DOHH2 (cell line): ENCODE measurements at regions not wholly inside any gene's neighbourhood (a gene's known extent, or its start where the extent isn't known, plus 50 kb on each side); places are given as distances from the start of the nearest gene placed in this dataset.

Experiments used
- H3F3A ChIP-seq: fragments of 200-600 bp; sonication (generic), shearing (Covaris generic); 2 replicates; pipeline ENCODE4 v1.6.0; 2016; ENCODE audit warnings: antibody characterized with exemption, mild to moderate bottlenecking; ENCODE audit not compliant: control insufficient read depth, insufficient read depth
- H3K27ac ChIP-seq: fragments of 200-600 bp; sonication (generic); 2 replicates; pipeline ENCODE4 v1.5.1; 2014; ENCODE audit warnings: low read depth, mild to moderate bottlenecking, low read length, moderate library complexity
- H3K27me3 ChIP-seq: fragments of 200-600 bp; sonication (generic); 2 replicates; pipeline ENCODE4 v1.6.1; 2014; ENCODE audit warnings: mild to moderate bottlenecking, low read length, mixed read lengths; ENCODE audit not compliant: control insufficient read depth
- H3K36me3 ChIP-seq: fragments of 200-600 bp; sonication (generic); 2 replicates; pipeline ENCODE4 v1.6.1; 2014; ENCODE audit warnings: mild to moderate bottlenecking, low read length, moderate library complexity, mixed read lengths; ENCODE audit not compliant: control insufficient read depth
- H3K4me1 ChIP-seq: fragments of 200-600 bp; sonication (generic); 2 replicates; pipeline ENCODE4 v1.6.1; 2014; ENCODE audit warnings: mild to moderate bottlenecking, low read length, mixed read lengths; ENCODE audit not compliant: control insufficient read depth
- H3K4me2 ChIP-seq: fragments of 200-600 bp; sonication (generic); 2 replicates; pipeline ENCODE4 v1.6.0; 2014; ENCODE audit warnings: mild to moderate bottlenecking, low read length, moderate library complexity
- H3K4me3 ChIP-seq: fragments of 200-600 bp; sonication (generic); 2 replicates; pipeline ENCODE4 v1.5.1; 2014; ENCODE audit warnings: mild to moderate bottlenecking, low read length, mixed read lengths
- H3K79me2 ChIP-seq: fragments of 200-600 bp; sonication (generic); 2 replicates; pipeline ENCODE4 v1.6.1; 2014; ENCODE audit warnings: mild to moderate bottlenecking, low read length, mixed read lengths; ENCODE audit not compliant: control insufficient read depth
- H3K9me2 ChIP-seq: fragments of 200-600 bp; sonication (generic); replicated peaks from 2 replicates; pipeline ENCODE4 v1.6.1; 2014; ENCODE audit warnings: mild to moderate bottlenecking, low read length, mixed read lengths; ENCODE audit not compliant: control insufficient read depth
- H3K9me3 ChIP-seq: fragments of 200-600 bp; sonication (generic); 2 replicates; pipeline ENCODE4 v1.6.1; 2014; ENCODE audit warnings: antibody characterized with exemption, low read length, mixed read lengths; ENCODE audit not compliant: control insufficient read depth, insufficient read depth
- H4K20me1 ChIP-seq: fragments of 200-600 bp; sonication (generic); 2 replicates; pipeline ENCODE4 v1.6.0; 2014; ENCODE audit warnings: low read depth, mild to moderate bottlenecking, antibody characterized with exemption, low read length, moderate library complexity; ENCODE audit not compliant: control insufficient read depth, insufficient read depth
- EZH2phosphoT487 ChIP-seq: fragments of 200-600 bp; sonication (generic); IDR thresholded peaks from 2 replicates; pipeline ENCODE4 v1.6.1; 2017; ENCODE audit warnings: borderline replicate concordance, mild to moderate bottlenecking, antibody characterized with exemption, low read length, moderate library complexity, mixed read lengths
- TF ChIP-seq, protein P1 (sequence below): fragments of 200-600 bp; sonication (generic); IDR thresholded peaks from one replicate; pipeline ENCODE4 v1.5.1; 2014; ENCODE audit warnings: antibody characterized with exemption, mild to moderate bottlenecking, low read depth, low read length; ENCODE audit not compliant: poor library complexity, severe bottlenecking

DNA sequence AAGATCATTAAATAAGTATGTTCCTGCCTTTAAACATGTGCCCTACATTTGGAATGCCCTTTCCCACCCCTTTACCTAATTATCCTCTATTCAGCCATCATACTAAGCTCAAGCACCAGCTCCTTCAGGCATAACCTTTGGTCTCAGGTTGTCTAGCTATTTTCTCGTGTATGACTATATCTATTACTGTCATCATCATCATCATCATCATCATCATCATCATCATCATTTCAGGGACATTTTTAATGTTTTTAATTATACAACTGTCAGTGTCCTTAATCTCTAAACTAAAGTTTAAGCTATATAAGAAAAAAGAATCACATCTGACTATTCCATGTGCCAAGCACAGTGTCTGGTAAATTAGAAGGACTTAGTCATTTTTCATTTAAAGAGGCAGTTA is 214.6 kb upstream of the CTSO start:
- H3F3A ChIP-seq: no peaks in the 10 kb centered on the region
- TF ChIP-seq, protein P1, sequence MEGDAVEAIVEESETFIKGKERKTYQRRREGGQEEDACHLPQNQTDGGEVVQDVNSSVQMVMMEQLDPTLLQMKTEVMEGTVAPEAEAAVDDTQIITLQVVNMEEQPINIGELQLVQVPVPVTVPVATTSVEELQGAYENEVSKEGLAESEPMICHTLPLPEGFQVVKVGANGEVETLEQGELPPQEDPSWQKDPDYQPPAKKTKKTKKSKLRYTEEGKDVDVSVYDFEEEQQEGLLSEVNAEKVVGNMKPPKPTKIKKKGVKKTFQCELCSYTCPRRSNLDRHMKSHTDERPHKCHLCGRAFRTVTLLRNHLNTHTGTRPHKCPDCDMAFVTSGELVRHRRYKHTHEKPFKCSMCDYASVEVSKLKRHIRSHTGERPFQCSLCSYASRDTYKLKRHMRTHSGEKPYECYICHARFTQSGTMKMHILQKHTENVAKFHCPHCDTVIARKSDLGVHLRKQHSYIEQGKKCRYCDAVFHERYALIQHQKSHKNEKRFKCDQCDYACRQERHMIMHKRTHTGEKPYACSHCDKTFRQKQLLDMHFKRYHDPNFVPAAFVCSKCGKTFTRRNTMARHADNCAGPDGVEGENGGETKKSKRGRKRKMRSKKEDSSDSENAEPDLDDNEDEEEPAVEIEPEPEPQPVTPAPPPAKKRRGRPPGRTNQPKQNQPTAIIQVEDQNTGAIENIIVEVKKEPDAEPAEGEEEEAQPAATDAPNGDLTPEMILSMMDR: no peak
- TF ChIP-seq EZH2phosphoT487: no peak
- H3K4me2 ChIP-seq: no peak overlapping the region
- H3K4me3 ChIP-seq: no peak overlapping the region
- no peaks in the 10 kb centered on the region for H3K27me3 ChIP-seq
- no peak overlapping the region for H3K27ac ChIP-seq
- no peaks in the 10 kb centered on the region for H3K79me2 ChIP-seq
- H3K9me3 ChIP-seq: no peaks in the 10 kb centered on the region
- no peaks in the 10 kb centered on the region for H4K20me1 ChIP-seq
- H3K9me2 ChIP-seq: no peaks in the 10 kb centered on the region
- H3K36me3 ChIP-seq: no peaks in the 10 kb centered on the region
- H3K4me1 ChIP-seq: no peaks in the 10 kb centered on the region

DNA sequence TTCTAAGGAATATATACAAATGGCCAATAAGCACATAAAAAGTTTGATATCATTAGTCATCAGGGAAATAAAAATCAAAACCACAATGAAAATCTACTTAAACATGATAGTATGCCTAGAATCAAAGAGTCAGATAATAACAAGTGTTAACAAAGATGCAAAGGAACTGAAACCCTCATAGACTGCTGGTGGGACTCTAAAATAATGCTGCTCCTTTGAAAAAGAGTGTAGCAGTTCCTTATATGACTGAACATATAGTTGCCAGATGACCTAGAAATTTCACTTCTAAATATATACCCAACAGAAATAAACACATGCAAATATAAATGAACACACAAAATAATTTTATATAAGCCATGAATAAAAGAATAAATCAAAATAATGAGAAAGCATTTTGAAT is 205.1 kb upstream of the CTSO start:
- Histone ChIP-seq H3K27me3 (no peaks in the 10 kb centered on the region), H3K36me3 (no peaks in the 10 kb centered on the region), H4K20me1 (no peaks in the 10 kb centered on the region), H3F3A (no peaks in the 10 kb centered on the region), H3K4me2 (no peak overlapping the region), H3K79me2 (no peaks in the 10 kb centered on the region), H3K9me3 (no peaks in the 10 kb centered on the region), H3K4me3 (no peak overlapping the region), H3K4me1 (no peaks in the 10 kb centered on the region), H3K27ac (no peak overlapping the region), H3K9me2 (no peaks in the 10 kb centered on the region)
- no peak for TF ChIP-seq EZH2phosphoT487
- TF ChIP-seq, protein P1: no peak

DNA sequence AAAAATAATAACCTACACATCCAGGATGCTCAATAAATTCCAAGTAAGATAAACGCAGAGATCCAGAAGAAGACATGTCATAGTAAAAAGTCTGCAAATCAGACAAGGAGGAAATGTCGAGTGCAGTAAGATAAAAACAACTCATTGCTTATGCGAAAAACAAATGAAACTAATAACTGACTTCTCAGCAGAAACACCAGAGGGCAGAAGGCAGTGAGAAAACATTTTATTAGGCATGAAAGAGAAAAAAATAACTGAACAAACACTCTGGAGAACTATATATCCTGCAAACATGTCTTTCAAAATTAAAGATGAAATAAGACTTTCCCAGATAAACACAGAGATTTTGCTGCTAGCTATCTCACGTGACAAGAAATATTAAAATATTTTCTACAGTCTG is 201.3 kb upstream of the CTSO start:
- Histone ChIP-seq H3K79me2 (no peaks in the 10 kb centered on the region), H3K9me2 (no peaks in the 10 kb centered on the region), H3K27me3 (no peaks in the 10 kb centered on the region), H4K20me1 (no peaks in the 10 kb centered on the region), H3K9me3 (no peaks in the 10 kb centered on the region), H3K27ac (no peak overlapping the region), H3K4me3 (no peak overlapping the region), H3F3A (no peaks in the 10 kb centered on the region), H3K4me2 (no peak overlapping the region), H3K36me3 (no peaks in the 10 kb centered on the region), H3K4me1 (no peaks in the 10 kb centered on the region)
- TF ChIP-seq EZH2phosphoT487: no peak
- TF ChIP-seq, protein P1: no peak

DNA sequence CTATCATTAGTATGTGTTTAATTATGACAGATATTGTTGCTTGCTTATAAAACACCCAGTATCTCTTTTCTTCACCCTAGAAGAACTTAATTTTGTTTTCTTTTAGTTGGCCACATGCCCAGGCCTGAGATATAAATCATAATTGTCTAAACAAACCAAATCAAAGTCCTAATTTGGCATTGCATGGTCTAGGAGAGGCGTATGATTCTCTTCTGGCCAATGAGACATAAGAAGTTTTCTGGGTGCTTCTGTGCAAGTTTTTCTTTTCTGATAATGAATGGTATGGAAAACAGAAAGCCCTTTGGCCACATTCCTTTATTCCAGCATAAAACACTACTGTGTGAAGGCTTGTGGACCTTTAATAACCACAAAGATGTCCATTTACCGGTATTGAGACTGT is 192.9 kb upstream of the CTSO start:
- no peak for TF ChIP-seq EZH2phosphoT487
- TF ChIP-seq, protein P1: no peak
- Histone ChIP-seq H3K4me2 (no peak overlapping the region), H3K27me3 (no peaks in the 10 kb centered on the region), H3K4me1 (no peaks in the 10 kb centered on the region), H3K9me3 (no peaks in the 10 kb centered on the region), H4K20me1 (no peaks in the 10 kb centered on the region), H3F3A (no peaks in the 10 kb centered on the region), H3K36me3 (no peaks in the 10 kb centered on the region), H3K4me3 (no peak overlapping the region), H3K79me2 (no peaks in the 10 kb centered on the region), H3K27ac (no peak overlapping the region), H3K9me2 (no peaks in the 10 kb centered on the region)
